ENCODE measurements at regions not wholly inside any gene's neighbourhood (a gene's known extent, or its start where the extent isn't known, plus 50 kb on each side); places are given as distances from the start of the nearest gene placed in this dataset.

DNA sequence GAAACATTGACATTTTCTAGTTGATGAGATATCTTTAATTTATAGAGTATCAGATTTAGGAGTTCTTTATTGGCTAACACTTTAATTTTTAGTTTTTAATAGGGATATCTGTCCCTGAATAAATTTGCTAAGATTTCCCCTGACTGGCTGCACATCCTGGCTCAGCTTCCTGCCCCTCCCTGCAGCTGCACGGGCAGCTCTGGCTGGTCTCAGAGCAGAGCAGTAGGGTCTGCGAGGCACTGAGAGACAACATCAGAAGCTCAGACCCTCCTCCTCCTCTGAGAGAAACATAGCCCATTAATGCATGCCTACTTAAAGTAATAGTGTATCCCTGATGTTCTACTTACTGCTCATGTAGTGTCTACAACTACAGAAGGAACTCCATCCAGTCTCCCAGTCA, 139.2 kb downstream of the TNFSF13B start (continued):
- TF ChIP-seq, protein P1, sequence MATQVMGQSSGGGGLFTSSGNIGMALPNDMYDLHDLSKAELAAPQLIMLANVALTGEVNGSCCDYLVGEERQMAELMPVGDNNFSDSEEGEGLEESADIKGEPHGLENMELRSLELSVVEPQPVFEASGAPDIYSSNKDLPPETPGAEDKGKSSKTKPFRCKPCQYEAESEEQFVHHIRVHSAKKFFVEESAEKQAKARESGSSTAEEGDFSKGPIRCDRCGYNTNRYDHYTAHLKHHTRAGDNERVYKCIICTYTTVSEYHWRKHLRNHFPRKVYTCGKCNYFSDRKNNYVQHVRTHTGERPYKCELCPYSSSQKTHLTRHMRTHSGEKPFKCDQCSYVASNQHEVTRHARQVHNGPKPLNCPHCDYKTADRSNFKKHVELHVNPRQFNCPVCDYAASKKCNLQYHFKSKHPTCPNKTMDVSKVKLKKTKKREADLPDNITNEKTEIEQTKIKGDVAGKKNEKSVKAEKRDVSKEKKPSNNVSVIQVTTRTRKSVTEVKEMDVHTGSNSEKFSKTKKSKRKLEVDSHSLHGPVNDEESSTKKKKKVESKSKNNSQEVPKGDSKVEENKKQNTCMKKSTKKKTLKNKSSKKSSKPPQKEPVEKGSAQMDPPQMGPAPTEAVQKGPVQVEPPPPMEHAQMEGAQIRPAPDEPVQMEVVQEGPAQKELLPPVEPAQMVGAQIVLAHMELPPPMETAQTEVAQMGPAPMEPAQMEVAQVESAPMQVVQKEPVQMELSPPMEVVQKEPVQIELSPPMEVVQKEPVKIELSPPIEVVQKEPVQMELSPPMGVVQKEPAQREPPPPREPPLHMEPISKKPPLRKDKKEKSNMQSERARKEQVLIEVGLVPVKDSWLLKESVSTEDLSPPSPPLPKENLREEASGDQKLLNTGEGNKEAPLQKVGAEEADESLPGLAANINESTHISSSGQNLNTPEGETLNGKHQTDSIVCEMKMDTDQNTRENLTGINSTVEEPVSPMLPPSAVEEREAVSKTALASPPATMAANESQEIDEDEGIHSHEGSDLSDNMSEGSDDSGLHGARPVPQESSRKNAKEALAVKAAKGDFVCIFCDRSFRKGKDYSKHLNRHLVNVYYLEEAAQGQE (IDR thresholded peaks at IDR 0.05; ENCODE audit: low read depth, low read length): no peak
- TF ChIP-seq RXRA (IDR thresholded peaks at IDR 0.05; ENCODE audit: borderline replicate concordance, low read depth): no peak
- no peak for TF ChIP-seq YY1 (IDR thresholded peaks at IDR 0.05; ENCODE audit: low read depth)

DNA sequence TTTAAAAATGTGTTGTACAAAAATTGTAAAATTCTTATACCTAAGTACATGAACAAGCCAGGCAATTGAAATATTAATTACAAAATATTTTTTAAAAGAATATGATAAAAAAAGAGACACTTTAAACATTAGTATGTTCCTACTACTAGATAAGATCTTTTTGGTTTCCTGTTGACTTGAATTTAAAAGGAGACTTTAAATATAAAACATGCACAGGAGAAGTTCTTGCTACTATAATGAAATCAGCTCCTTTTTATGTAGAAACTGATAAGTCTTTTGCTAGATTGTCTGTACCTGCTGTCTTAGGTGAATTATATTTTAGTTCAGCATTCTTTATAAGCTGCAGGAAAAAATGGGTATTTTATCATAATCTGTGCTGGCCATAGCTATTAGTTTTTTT, 140.2 kb downstream of the TNFSF13B start:
- no peaks in the 10 kb centered on the region for H3K9me3 ChIP-seq
- CTCF ChIA-PET: no interaction called here
- H3K27me3 ChIP-seq (ENCODE audit: insufficient read depth): no peaks in the 10 kb centered on the region
- H3K27ac ChIP-seq (ENCODE audit: low read depth in 2 of 2, low read length in 1 of 2): no peak overlapping the region
- no peak overlapping the region for H3K4me2 ChIP-seq
- no peaks in the 10 kb centered on the region for H3F3A ChIP-seq (replicated peaks; ENCODE audit: insufficient read depth)
- no peak for TF ChIP-seq RXRA (IDR thresholded peaks at IDR 0.05; ENCODE audit: borderline replicate concordance, low read depth)
- TF ChIP-seq RCOR1 (IDR thresholded peaks at IDR 0.05; ENCODE audit: low read length): no peak
- TF ChIP-seq POLR2AphosphoS5 (IDR thresholded peaks at IDR 0.05; ENCODE audit: low read depth, low read length): no peak
- no peak for TF ChIP-seq TEAD4 (IDR thresholded peaks at IDR 0.05; ENCODE audit: borderline replicate concordance, insufficient read depth)
- TF ChIP-seq SMC3 (IDR thresholded peaks at IDR 0.05; ENCODE audit: low read depth, low read length): no peak
- TF ChIP-seq, protein P2, sequence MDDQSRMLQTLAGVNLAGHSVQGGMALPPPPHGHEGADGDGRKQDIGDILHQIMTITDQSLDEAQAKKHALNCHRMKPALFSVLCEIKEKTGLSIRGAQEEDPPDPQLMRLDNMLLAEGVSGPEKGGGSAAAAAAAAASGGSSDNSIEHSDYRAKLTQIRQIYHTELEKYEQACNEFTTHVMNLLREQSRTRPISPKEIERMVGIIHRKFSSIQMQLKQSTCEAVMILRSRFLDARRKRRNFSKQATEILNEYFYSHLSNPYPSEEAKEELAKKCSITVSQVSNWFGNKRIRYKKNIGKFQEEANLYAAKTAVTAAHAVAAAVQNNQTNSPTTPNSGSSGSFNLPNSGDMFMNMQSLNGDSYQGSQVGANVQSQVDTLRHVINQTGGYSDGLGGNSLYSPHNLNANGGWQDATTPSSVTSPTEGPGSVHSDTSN (IDR thresholded peaks at IDR 0.05): no peak
- TF ChIP-seq FOXJ3 (CRISPR knock-in tag; IDR thresholded peaks at IDR 0.05): no peak
- TF ChIP-seq, protein P3, sequence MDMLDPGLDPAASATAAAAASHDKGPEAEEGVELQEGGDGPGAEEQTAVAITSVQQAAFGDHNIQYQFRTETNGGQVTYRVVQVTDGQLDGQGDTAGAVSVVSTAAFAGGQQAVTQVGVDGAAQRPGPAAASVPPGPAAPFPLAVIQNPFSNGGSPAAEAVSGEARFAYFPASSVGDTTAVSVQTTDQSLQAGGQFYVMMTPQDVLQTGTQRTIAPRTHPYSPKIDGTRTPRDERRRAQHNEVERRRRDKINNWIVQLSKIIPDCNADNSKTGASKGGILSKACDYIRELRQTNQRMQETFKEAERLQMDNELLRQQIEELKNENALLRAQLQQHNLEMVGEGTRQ (IDR thresholded peaks at IDR 0.05; ENCODE audit: borderline replicate concordance, low read depth, low read length): no peak
- no peak for TF ChIP-seq YY1 (IDR thresholded peaks at IDR 0.05; ENCODE audit: low read depth)
- TF ChIP-seq, protein P4, sequence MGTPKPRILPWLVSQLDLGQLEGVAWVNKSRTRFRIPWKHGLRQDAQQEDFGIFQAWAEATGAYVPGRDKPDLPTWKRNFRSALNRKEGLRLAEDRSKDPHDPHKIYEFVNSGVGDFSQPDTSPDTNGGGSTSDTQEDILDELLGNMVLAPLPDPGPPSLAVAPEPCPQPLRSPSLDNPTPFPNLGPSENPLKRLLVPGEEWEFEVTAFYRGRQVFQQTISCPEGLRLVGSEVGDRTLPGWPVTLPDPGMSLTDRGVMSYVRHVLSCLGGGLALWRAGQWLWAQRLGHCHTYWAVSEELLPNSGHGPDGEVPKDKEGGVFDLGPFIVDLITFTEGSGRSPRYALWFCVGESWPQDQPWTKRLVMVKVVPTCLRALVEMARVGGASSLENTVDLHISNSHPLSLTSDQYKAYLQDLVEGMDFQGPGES (IDR thresholded peaks at IDR 0.05; ENCODE audit: low read depth, low read length): no peak
- TF ChIP-seq TCF12 (IDR thresholded peaks at IDR 0.05): no peak
- no peak for TF ChIP-seq JUND (IDR thresholded peaks at IDR 0.05)
- no peak for TF ChIP-seq RFX5 (IDR thresholded peaks at IDR 0.05; ENCODE audit: low read length)
- TF ChIP-seq GABPA (IDR thresholded peaks at IDR 0.05; ENCODE audit: low read depth): no peak
- no peaks in the 10 kb centered on the region for H3K36me3 ChIP-seq (replicated peaks in 1 of 2; ENCODE audit: control insufficient read depth in 1 of 2, insufficient read depth in 2 of 2, low read length in 1 of 2)
- POLR2A ChIA-PET: no interaction called here
- DNase-seq: no peak
- no peak overlapping the region for H3K9ac ChIP-seq
- H3K9me2 ChIP-seq: no peaks in the 10 kb centered on the region
- no peaks in the 10 kb centered on the region for H3K4me1 ChIP-seq (ENCODE audit: control insufficient read depth in 1 of 2, insufficient read depth in 2 of 2, low read depth in 1 of 2, low read length in 1 of 2)
- no peak overlapping the region for H2AFZ ChIP-seq (ENCODE audit: low read depth)
- H4K20me1 ChIP-seq (ENCODE audit: insufficient read depth): no peaks in the 10 kb centered on the region
- no peak overlapping the region for H3K4me3 ChIP-seq (ENCODE audit: low read depth in 2 of 2, low read length in 1 of 2)
- no peaks in the 10 kb centered on the region for H3K79me2 ChIP-seq (ENCODE audit: insufficient read depth)

Data from SK-N-SH (cell line).